ENCODE measurements at regions not wholly inside any gene's neighbourhood (a gene's known extent, or its start where the extent isn't known, plus 50 kb on each side); places are given as distances from the start of the nearest gene placed in this dataset.

- intact Hi-C loops (cut with DNase I; ENCODE audit: low total_unique reads) = no loop called here
- Histone ChIP-seq H3K27ac (no peak overlapping the region), H3K4me3 (no peak overlapping the region), H3K4me1 (peaks cover 0 to 6% (median 0%) of the 10 kb centered on the region in 6 donors), H3K36me3 (no peaks in the 10 kb centered on the region), H3K27me3 (replicated peaks in 1 of 7) (peaks cover 0 to 5% (median 0%) of the 10 kb centered on the region in 7 donors), H3K9me3 (no peaks in the 10 kb centered on the region)
- 80 to 93% (median 83%) methylated on average over 5 of the region's 5 CpGs for WGBS, 5 donors
- TF ChIP-seq POLR2A (IDR thresholded peaks at IDR 0.05) (no peak), POLR2AphosphoS5 (IDR thresholded peaks at IDR 0.05) (no peak), CTCF (IDR thresholded peaks at IDR 0.05 in 8 of 11, conservative IDR thresholded peaks at IDR 0.05 in 3 of 11) (no peak)
- DNase-seq = no peak
These were observed 101.7 kb downstream of the UBIAD1 start for GRCh38 chr1:11374748-11375110.

GRCh38 chr1:11377001-11377583, 101.9 kb upstream of the DISP3 start:
- Histone ChIP-seq H3K27me3 (replicated peaks in 1 of 7) (peaks cover 0 to 10% (median 0%) of the 10 kb centered on the region in 7 donors), H3K36me3 (no peaks in the 10 kb centered on the region), H3K4me1 (peaks cover 0 to 6% (median 0%) of the 10 kb centered on the region in 6 donors), H3K9me3 (peaks cover 0 to 6% (median 0%) of the 10 kb centered on the region in 8 donors), H3K27ac (no peak overlapping the region), H3K4me3 (no peak overlapping the region)
- no peak for TF ChIP-seq POLR2AphosphoS5 (IDR thresholded peaks at IDR 0.05)
- no peak for TF ChIP-seq CTCF (IDR thresholded peaks at IDR 0.05 in 8 of 11, conservative IDR thresholded peaks at IDR 0.05 in 3 of 11)
- TF ChIP-seq POLR2A (IDR thresholded peaks at IDR 0.05) = no peak
- 74 to 88% (median 79%) methylated on average over 9 of the region's 9 CpGs for WGBS, 5 donors
- intact Hi-C loops (cut with DNase I; ENCODE audit: low total_unique reads) = no loop called here
- no peak for DNase-seq

- no peak overlapping the region for H3K27ac ChIP-seq
- intact Hi-C loops (cut with DNase I; ENCODE audit: low total_unique reads) = no loop called here
- peaks cover 0 to 6% (median 0%) of the 10 kb centered on the region in 6 donors for H3K4me1 ChIP-seq
- H3K4me3 ChIP-seq = no peak overlapping the region
- H3K9me3 ChIP-seq = peaks cover 0 to 6% (median 0%) of the 10 kb centered on the region in 8 donors
- 88 to 97% (median 96%) methylated on average over 4 of the region's 4 CpGs for WGBS, 5 donors
- H3K27me3 ChIP-seq (replicated peaks in 1 of 7) = peaks cover 0 to 10% (median 0%) of the 10 kb centered on the region in 7 donors
- TF ChIP-seq POLR2A (IDR thresholded peaks at IDR 0.05) (no peak), CTCF (IDR thresholded peaks at IDR 0.05 in 8 of 11, conservative IDR thresholded peaks at IDR 0.05 in 3 of 11) (no peak), POLR2AphosphoS5 (IDR thresholded peaks at IDR 0.05) (no peak)
- no peaks in the 10 kb centered on the region for H3K36me3 ChIP-seq
- no peak for DNase-seq
These were observed 101.0 kb upstream of the DISP3 start for GRCh38 chr1:11377954-11378353.

GRCh38 chr1:11379851-11380250, 99.1 kb upstream of the DISP3 start:
- intact Hi-C loops (cut with DNase I; ENCODE audit: low total_unique reads) = no loop called here
- Histone ChIP-seq H3K27ac (no peak overlapping the region), H3K36me3 (no peaks in the 10 kb centered on the region), H3K9me3 (peaks cover 0 to 6% (median 0%) of the 10 kb centered on the region in 8 donors), H3K4me1 (peaks cover 0 to 9% (median 0%) of the 10 kb centered on the region in 6 donors), H3K27me3 (replicated peaks in 1 of 7) (peaks cover 0 to 22% (median 0%) of the 10 kb centered on the region in 7 donors), H3K4me3 (no peak overlapping the region)
- 42 to 62% (median 51%) methylated on average over 8 of the region's 8 CpGs for WGBS, 5 donors
- no peak for TF ChIP-seq POLR2AphosphoS5 (IDR thresholded peaks at IDR 0.05)
- no peak for TF ChIP-seq POLR2A (IDR thresholded peaks at IDR 0.05)
- no peak for TF ChIP-seq CTCF (IDR thresholded peaks at IDR 0.05 in 8 of 11, conservative IDR thresholded peaks at IDR 0.05 in 3 of 11)
- DNase-seq = no peak
